Activated CD4-positive, alpha-beta T cell treated with anti-CD3 and anti-CD28 coated beads, Interleukin-2, amount 10 ng/mL, durations not matched to agents 7 days and 5 days (primary cell): ENCODE measurements at regions not wholly inside any gene's neighbourhood (a gene's known extent, or its start where the extent isn't known, plus 50 kb on each side); places are given as distances from the start of the nearest gene placed in this dataset.

Experiments
- CTCF ChIA-PET: fragments of 350-600 bp; sonication (Branson Sonifier 250); formaldehyde crosslinking; loops from one replicate; lab custom pipeline; 2021; ENCODE audit warnings: antibody characterized with exemption; lab: Charles Lee
- POLR2A ChIA-PET: fragments of 350-600 bp; sonication (Branson Sonifier 250); formaldehyde crosslinking; loops from one replicate; lab custom pipeline; 2021; ENCODE audit warnings: antibody characterized with exemption; lab: Charles Lee
- DNase-seq: peaks from one replicate; pipeline ENCODE4 v3.0.0-alpha.2; 2020
- H3K27ac Mint-ChIP-seq: one replicate; pipeline ENCODE4 v1.8.0; 2021; ENCODE audit warnings: mild to moderate bottlenecking, moderate library complexity, mixed read lengths
- H3K27me3 Mint-ChIP-seq: one replicate; pipeline ENCODE4 v1.8.0; 2021; ENCODE audit warnings: mixed read lengths
- H3K36me3 Mint-ChIP-seq: one replicate; pipeline ENCODE4 v1.8.0; 2021; ENCODE audit warnings: low read depth, mixed read lengths
- H3K4me1 Mint-ChIP-seq: one replicate; pipeline ENCODE4 v1.8.0; 2021; ENCODE audit warnings: mixed read lengths
- H3K4me3 Mint-ChIP-seq: one replicate; pipeline ENCODE4 v1.8.0; 2021; ENCODE audit warnings: mild to moderate bottlenecking, moderate library complexity, mixed read lengths
- H3K9me3 Mint-ChIP-seq: one replicate; pipeline ENCODE4 v1.8.0; 2021; ENCODE audit warnings: mixed read lengths

DNA sequence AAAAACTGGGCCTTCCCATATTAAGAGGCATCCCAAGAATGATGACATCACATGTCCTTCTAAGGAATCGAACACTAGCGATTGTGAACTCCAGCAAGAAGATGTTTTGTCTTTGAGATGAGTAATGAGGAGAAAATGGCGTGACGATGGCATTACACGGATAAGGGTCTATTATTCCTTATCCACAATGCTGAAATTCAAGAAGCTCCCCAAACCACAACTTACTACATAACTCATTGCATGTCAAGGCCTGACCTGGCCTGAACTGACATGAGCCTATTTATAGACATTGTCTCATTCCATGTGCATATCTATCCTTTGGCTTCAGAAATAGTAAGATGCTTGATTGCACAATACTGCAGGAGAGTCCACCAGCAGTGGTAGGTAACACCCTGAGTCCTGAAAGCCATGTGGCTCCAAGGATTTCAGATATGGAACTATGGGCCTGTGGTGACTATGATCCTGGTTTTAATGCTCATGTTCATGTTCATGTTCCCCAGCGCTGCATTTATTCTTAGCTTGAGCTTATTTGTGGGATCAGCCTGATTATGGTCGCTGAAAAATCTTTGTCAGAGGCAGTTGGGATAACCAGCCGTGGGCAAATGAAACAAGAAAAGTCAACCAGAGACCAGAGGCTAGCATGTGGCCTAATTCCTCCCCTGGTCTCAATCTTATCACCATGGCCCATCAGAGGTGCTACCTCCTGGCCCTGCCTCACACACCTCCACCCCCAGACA lies 183.2 kb upstream of the JARID2 start:
- no peak for DNase-seq
- Mint-ChIP-seq H3K4me1 (peaks cover 2% of the 10 kb centered on the region), H3K27ac (no peak overlapping the region), H3K9me3 (peaks cover 6% of the 10 kb centered on the region), H3K36me3 (no peaks in the 10 kb centered on the region), H3K27me3 (no peaks in the 10 kb centered on the region), H3K4me3 (no peak overlapping the region)
- ChIA-PET CTCF (interaction anchor here (1.8 kb wide), 1 partner anchor 17 kb away, joined by 3 read pairs; no protein-coding TSS in a partner anchor), POLR2A (no interaction called here)

DNA sequence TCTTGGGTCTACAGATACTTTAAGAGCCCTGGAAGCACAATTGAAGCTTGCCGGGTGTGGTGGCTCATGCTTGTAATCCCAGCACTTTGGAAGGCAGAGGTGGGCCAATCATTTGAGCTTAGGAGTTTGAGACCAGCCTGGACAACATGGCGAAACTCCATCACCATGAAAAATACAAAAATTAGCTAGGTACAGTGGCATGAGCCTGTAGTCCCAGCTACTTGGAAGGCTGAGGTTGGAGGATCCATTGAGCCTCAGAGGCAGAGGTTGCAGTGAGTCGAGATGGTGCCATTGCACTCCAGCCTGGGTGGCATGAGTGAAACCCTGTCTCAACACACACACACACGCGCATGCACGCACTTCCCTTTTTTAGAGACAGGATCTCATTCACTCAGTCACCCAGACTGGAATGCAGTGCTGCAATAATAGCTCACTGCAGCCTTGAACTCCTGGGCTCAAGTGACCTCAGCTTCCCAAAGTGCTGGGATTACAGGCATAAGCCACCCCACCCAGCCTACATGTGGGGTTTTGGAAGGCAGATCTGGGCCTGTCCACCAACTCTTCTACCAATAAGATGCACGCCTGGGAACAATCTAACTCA lies 182.5 kb upstream of the JARID2 start:
- Mint-ChIP-seq H3K4me1 (no peaks in the 10 kb centered on the region), H3K27me3 (no peaks in the 10 kb centered on the region), H3K9me3 (peaks cover 6% of the 10 kb centered on the region), H3K4me3 (no peak overlapping the region), H3K36me3 (no peaks in the 10 kb centered on the region), H3K27ac (no peak overlapping the region)
- CTCF ChIA-PET, result interaction anchor here (0.6 kb wide), 1 partner anchor 23 kb away, joined by 4 read pairs; no protein-coding TSS in a partner anchor
- DNase-seq, result no peak
- POLR2A ChIA-PET, result no interaction called here

DNA sequence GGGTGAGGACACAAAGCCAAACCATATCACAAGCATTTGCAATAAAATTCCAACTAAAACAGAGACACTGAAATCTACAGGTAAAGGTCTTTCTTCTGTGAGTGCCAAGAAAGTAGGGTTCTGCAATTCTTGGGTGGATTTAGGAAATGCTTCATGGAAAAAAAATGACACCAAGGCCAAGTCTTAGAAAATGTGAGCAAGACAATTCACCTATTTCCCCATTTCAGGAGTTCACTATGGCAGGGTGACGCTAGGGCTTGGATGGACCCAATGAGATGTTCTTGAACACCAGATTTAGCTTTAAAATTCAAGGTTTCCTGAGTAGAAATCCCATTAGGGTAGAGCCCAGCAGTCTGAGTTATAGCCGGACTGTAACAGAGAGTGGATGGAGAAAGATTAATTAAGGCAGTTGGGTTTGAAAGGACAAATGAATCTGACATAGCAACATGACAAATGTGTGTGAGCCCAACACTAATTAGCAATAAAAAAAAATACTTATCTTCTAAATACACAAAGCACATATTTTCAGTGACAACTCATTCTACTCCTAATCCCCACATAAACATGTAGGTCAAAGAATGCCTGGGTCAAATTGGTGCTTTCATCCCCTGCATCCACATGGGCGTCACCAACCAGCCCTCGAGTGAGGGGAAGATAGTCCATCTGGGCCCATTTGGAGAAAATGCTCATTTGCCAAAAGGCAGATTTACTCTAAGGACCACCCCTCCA lies 180.4 kb upstream of the JARID2 start:
- Mint-ChIP-seq H3K4me3 (no peak overlapping the region), H3K36me3 (no peaks in the 10 kb centered on the region), H3K27me3 (no peaks in the 10 kb centered on the region), H3K9me3 (peaks cover 6% of the 10 kb centered on the region), H3K4me1 (no peaks in the 10 kb centered on the region), H3K27ac (no peak overlapping the region)
- POLR2A ChIA-PET, result no interaction called here
- CTCF ChIA-PET, result interaction anchor here (0.9 kb wide), 1 partner anchor 16 kb away, joined by 3 read pairs; no protein-coding TSS in a partner anchor
- no peak for DNase-seq

DNA sequence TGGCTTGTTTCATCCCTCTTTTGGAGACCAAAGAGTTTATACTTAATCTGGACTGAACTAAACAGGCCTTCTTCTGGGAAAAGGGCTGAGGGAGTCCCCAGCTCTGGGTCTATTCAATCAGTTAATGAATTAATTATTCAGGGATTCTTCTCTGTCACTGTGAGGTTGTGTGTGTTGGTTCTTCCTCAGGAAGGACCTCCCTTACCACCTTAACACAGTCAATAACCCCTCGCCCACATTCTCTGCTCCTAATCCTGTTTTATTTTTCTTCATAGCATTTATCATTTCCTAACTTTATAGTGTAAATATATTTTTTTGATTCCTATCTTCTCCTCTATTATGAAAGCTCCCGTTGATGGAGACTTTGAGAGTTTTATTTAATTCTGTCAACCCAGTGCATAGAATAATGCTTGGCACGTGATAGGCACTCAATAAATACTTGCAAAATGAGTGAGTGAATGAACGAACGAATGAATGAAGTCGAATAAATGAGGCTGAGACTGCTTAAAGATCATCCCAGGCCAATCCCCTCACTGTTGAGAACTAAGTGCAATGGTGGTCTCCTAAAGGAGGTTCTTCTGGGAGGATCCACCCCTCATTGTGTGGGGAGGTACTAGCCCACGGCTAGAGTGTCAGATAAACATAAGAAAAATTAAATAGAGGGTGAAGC lies 179.6 kb upstream of the JARID2 start:
- Mint-ChIP-seq H3K36me3 (no peaks in the 10 kb centered on the region), H3K4me1 (no peaks in the 10 kb centered on the region), H3K9me3 (peaks cover 6% of the 10 kb centered on the region), H3K4me3 (no peak overlapping the region), H3K27ac (no peak overlapping the region), H3K27me3 (no peaks in the 10 kb centered on the region)
- POLR2A ChIA-PET, result no interaction called here
- DNase-seq, result no peak
- CTCF ChIA-PET, result interaction anchor here (0.9 to 2.0 kb wide), 2 partner anchors 11 to 16 kb away, joined by 3 to 4 read pairs; no protein-coding TSS in a partner anchor

DNA sequence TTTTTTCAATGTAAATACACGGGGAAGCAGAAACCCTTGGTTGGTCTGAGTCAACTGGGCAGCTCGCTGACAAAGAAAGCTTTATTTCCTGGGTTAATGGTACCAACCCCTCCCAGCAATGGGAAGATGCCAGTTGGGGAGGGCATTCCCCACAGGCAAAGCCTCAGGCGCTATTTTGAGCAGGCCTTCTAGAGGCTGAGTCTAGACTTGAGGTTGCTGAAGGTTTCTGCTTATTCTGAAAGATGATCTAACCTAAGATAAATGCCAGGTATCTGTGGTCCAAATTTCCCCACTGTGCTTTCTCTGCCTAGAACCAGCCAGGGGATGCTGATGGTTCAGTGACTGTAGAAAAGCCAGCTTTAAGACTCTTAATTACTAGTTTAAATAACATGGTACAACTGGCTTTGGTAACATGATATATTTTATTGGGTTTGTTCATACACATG lies 172.5 kb upstream of the JARID2 start:
- Mint-ChIP-seq H3K9me3 (no peaks in the 10 kb centered on the region), H3K4me3 (no peak overlapping the region), H3K27ac (no peak overlapping the region), H3K27me3 (no peaks in the 10 kb centered on the region), H3K36me3 (no peaks in the 10 kb centered on the region), H3K4me1 (peaks cover 3% of the 10 kb centered on the region)
- ChIA-PET CTCF (interaction anchor here (0.6 to 1.6 kb wide), 3 partner anchors 12 to 116 kb away, joined by 3 to 4 read pairs (median 3); no protein-coding TSS in a partner anchor), POLR2A (no interaction called here)
- DNase-seq, result no peak

DNA sequence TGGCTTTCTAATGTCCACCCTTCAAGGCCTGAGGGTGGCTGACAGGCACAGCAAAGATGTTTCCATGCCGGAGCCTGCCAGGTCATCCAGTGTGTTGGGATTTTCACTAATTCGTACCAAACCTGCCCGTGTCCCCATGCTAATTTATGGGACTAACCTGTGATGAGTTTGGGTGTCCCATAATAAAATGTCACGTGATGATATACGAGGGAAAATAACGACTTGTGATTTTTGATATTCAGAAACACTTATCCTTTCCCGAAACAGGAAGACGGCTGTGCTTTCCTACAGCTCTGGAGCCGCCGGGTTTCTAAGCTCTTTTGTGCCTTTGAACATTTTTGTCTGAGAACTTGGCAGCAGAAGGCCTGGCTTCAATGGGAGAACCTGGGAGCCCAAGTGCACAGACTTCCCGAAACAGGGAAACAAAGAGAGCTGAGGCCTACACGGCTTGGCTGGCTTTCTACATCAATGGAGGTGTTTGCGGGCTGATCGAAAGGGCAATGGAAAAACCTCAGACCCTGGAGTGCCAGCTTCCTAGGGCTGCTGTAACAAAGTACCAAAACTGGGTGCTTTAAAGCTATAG lies 171.9 kb upstream of the JARID2 start:
- POLR2A ChIA-PET, result no interaction called here
- no peaks in the 10 kb centered on the region for H3K36me3 Mint-ChIP-seq
- DNase-seq, result no peak
- CTCF ChIA-PET, result interaction anchor here (1.6 kb wide), 1 partner anchor 24 kb away, joined by 3 read pairs; no protein-coding TSS in a partner anchor
- H3K4me3 Mint-ChIP-seq, result no peak overlapping the region
- H3K27me3 Mint-ChIP-seq, result no peaks in the 10 kb centered on the region
- H3K4me1 Mint-ChIP-seq, result peaks cover 3% of the 10 kb centered on the region
- no peaks in the 10 kb centered on the region for H3K9me3 Mint-ChIP-seq
- no peak overlapping the region for H3K27ac Mint-ChIP-seq

DNA sequence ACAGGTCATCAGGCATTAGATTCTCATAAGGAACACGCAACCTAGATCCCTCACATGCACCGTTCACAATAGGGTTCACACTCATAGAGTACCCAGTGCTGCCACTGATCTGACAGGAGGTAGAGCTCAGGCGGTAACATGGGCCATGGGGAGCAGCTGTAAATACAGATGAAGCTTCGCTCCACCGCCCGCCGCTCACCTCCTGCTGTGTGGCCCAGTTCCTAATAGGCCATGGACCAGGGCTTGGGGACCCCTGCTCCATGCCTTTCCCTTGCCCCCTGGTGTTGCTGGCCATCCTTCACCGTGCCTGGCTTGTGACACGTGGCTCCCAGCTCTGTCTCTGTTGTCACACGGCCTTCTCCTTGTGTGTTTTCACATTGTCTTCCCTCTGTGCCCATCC lies 171.1 kb upstream of the JARID2 start:
- POLR2A ChIA-PET, result no interaction called here
- no peaks in the 10 kb centered on the region for H3K9me3 Mint-ChIP-seq
- peaks cover 3% of the 10 kb centered on the region for H3K4me1 Mint-ChIP-seq
- H3K27ac Mint-ChIP-seq, result no peak overlapping the region
- H3K4me3 Mint-ChIP-seq, result no peak overlapping the region
- H3K36me3 Mint-ChIP-seq, result no peaks in the 10 kb centered on the region
- CTCF ChIA-PET, result no interaction called here
- no peaks in the 10 kb centered on the region for H3K27me3 Mint-ChIP-seq
- no peak for DNase-seq

DNA sequence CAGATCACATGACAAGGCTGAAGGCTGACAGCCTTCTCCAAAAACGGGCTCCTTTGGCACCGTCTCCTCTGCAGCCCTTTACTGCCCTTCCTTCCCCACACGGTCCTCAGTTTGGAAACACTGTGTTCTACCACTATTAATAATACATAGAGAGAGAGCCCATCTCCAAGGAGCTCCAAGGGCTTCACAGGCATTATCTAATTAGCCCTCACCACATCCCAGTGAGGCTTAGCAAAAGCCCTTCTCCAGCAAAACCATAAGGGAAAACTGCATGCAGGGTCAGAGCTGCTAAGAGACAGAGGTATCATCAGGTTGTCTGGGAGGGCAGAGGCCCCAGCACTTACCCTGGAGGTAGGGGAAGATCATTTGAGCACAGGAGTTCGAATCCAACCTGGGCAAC lies 169.3 kb upstream of the JARID2 start:
- POLR2A ChIA-PET, result interaction anchor here (0.6 kb wide), 1 partner anchor 454 kb away, joined by 4 read pairs; no protein-coding TSS in a partner anchor
- H3K9me3 Mint-ChIP-seq, result no peaks in the 10 kb centered on the region

DNA sequence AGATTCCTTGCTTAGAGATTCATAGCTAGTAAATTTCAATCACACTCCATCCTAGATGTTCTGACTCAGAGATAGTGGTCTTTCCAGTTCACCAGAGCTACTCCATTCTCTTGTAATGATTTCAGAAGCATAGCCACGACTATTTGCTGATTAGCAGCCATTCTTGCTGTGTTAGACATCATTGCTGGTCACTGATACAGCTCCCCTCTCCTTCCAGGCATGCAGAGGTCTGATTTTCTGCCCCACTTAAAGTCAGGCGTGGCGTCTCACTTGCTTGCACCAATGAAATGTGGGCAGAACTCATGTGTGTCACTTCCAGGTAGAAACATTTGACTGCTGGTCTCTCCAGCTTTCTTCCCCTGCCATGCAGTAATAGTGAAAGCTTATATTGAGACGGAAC lies 168.9 kb upstream of the JARID2 start:
- CTCF ChIA-PET, result interaction anchor here (0.6 to 1.5 kb wide), 3 partner anchors 17 to 465 kb away, joined by 3 to 4 read pairs (median 3); no protein-coding TSS in a partner anchor
- Mint-ChIP-seq H3K9me3 (no peaks in the 10 kb centered on the region), H3K36me3 (no peaks in the 10 kb centered on the region), H3K27ac (no peak overlapping the region), H3K4me3 (no peak overlapping the region), H3K27me3 (no peaks in the 10 kb centered on the region), H3K4me1 (peaks cover 3% of the 10 kb centered on the region)
- POLR2A ChIA-PET, result interaction anchor here (0.6 kb wide), 1 partner anchor 454 kb away, joined by 4 read pairs; no protein-coding TSS in a partner anchor
- DNase-seq, result no peak

More for the DNA sequence above, 169.3 kb upstream of the JARID2 start:
- no peak overlapping the region for H3K4me3 Mint-ChIP-seq
- H3K4me1 Mint-ChIP-seq, result peaks cover 3% of the 10 kb centered on the region
- H3K36me3 Mint-ChIP-seq, result no peaks in the 10 kb centered on the region
- no peak for DNase-seq
- H3K27me3 Mint-ChIP-seq, result no peaks in the 10 kb centered on the region
- CTCF ChIA-PET, result interaction anchor here (0.6 to 1.5 kb wide), 3 partner anchors 31 to 464 kb away, joined by 3 to 4 read pairs (median 3); no protein-coding TSS in a partner anchor
- no peak overlapping the region for H3K27ac Mint-ChIP-seq

DNA sequence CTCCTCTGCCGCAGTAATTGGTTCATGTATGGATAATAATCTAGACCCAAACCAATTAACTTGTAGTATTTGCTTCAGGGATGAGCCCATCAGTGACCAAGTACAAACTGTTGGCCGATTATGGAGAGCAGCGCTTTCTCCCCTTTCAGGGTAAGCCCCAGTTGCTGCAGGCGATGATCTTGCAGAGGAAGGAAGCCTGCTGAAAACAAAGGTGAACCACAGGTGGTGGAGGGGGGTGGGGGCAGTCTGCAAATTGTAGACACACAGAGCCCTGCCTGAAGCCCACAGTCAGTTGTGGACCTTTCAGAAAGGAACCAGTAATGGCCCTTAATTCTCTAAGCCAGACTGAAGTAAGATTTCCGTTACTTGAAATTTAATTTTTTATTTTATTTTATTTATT lies 167.9 kb upstream of the JARID2 start:
- Mint-ChIP-seq H3K4me3 (no peak overlapping the region), H3K36me3 (no peaks in the 10 kb centered on the region), H3K27ac (no peak overlapping the region), H3K9me3 (no peaks in the 10 kb centered on the region), H3K27me3 (no peaks in the 10 kb centered on the region), H3K4me1 (peaks cover 3% of the 10 kb centered on the region)
- ChIA-PET CTCF (interaction anchor here (0.6 to 1.5 kb wide), 3 partner anchors 18 to 101 kb away, joined by 3 read pairs; no protein-coding TSS in a partner anchor), POLR2A (no interaction called here)
- peak; percentile 6 for DNase-seq

DNA sequence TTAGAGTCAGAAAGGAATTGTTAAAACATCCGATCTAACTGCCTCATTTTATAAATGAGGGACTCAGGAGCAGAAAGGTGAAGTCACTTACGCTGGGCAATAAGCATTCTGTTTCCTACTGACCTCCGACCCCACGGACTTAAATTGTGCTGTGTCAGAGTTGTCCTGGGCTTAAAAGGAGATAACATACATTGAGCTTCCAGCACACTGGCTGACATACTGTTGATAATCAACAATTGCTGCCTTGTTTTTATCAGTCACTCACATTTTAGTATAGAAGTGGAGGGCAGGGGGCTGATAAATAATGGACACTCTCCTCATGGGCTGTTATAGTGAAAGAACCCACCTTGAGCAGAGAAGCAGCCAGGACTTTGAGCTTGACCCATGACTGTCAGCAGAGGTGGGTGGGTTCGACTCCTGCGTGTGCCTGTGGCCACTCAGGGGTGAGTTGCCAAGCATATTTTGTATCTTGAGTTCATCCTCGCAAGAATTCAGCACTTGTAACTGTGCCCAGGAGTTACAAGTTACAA lies 166.5 kb upstream of the JARID2 start:
- ChIA-PET CTCF (interaction anchor here (0.8 kb wide), 1 partner anchor 135 kb away, joined by 3 read pairs; no protein-coding TSS in a partner anchor), POLR2A (interaction anchor here (0.7 kb wide), 1 partner anchor 11 kb away, joined by 7 read pairs; no protein-coding TSS in a partner anchor)
- Mint-ChIP-seq H3K27ac (no peak overlapping the region), H3K4me1 (peaks cover 3% of the 10 kb centered on the region), H3K4me3 (no peak overlapping the region), H3K9me3 (no peaks in the 10 kb centered on the region), H3K36me3 (no peaks in the 10 kb centered on the region), H3K27me3 (no peaks in the 10 kb centered on the region)
- no peak for DNase-seq
